ENCODE measurements at regions not wholly inside any gene's neighbourhood (a gene's known extent, or its start where the extent isn't known, plus 50 kb on each side); places are given as distances from the start of the nearest gene placed in this dataset.

DNA sequence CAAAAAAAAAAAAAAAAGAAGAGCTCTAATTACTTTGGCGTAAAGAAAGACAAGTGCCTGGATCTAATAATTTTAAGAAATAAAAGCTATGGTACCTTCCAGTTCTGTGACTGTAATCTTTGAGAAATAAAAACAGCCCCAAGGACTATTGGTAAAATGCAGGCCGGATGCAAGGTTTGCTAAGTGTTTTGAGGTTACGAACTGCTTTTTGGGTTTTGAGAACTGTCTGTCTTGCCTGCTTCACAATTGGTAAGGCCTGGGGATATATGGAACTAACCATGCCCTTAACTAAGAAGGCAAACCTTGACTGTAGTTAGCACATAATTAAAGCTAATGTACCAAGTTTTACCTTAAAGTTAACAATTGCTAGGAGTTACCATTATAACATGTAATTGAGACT, 388.4 kb upstream of the CBLB start:
- no peak overlapping the region for H3K4me3 Mint-ChIP-seq (ENCODE audit: unreplicated experiment)
- H3K9me3 Mint-ChIP-seq (ENCODE audit: low read depth): peaks cover 7% of the 10 kb centered on the region
- H3K27ac Mint-ChIP-seq (ENCODE audit: unreplicated experiment): no peak overlapping the region
- peaks cover 2% of the 10 kb centered on the region for H3K36me3 Mint-ChIP-seq (ENCODE audit: low read depth)
- no peaks in the 10 kb centered on the region for H3K27me3 Mint-ChIP-seq (ENCODE audit: low read depth)
- peaks cover 4% of the 10 kb centered on the region for H3K4me1 Mint-ChIP-seq (ENCODE audit: low read depth)
- TF ChIP-seq, protein P1, sequence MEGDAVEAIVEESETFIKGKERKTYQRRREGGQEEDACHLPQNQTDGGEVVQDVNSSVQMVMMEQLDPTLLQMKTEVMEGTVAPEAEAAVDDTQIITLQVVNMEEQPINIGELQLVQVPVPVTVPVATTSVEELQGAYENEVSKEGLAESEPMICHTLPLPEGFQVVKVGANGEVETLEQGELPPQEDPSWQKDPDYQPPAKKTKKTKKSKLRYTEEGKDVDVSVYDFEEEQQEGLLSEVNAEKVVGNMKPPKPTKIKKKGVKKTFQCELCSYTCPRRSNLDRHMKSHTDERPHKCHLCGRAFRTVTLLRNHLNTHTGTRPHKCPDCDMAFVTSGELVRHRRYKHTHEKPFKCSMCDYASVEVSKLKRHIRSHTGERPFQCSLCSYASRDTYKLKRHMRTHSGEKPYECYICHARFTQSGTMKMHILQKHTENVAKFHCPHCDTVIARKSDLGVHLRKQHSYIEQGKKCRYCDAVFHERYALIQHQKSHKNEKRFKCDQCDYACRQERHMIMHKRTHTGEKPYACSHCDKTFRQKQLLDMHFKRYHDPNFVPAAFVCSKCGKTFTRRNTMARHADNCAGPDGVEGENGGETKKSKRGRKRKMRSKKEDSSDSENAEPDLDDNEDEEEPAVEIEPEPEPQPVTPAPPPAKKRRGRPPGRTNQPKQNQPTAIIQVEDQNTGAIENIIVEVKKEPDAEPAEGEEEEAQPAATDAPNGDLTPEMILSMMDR (IDR thresholded peaks at IDR 0.05): no peak
- DNase-seq (ENCODE audit: low spot score): no peak

DNA sequence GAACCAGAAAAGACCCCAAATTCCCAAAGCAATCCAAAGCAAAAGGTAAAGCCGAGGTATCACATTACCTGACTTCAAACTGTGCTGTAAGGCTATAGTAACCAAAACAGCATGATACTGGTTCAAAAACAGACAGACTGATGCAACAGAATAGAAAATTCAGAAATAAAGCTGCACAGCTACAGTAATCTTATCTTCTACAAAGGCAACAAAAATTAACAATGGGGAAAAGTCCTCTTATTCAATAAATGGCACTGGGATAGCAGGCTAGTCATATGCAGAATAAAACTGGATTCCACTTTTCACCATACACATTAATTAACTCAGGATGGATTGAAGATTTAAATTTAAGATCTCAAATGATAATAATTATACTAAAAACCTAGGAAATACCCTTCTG, 392.6 kb upstream of the CBLB start:
- no peaks in the 10 kb centered on the region for H3K36me3 Mint-ChIP-seq (ENCODE audit: low read depth)
- TF ChIP-seq, protein P1 (IDR thresholded peaks at IDR 0.05): no peak

DNA sequence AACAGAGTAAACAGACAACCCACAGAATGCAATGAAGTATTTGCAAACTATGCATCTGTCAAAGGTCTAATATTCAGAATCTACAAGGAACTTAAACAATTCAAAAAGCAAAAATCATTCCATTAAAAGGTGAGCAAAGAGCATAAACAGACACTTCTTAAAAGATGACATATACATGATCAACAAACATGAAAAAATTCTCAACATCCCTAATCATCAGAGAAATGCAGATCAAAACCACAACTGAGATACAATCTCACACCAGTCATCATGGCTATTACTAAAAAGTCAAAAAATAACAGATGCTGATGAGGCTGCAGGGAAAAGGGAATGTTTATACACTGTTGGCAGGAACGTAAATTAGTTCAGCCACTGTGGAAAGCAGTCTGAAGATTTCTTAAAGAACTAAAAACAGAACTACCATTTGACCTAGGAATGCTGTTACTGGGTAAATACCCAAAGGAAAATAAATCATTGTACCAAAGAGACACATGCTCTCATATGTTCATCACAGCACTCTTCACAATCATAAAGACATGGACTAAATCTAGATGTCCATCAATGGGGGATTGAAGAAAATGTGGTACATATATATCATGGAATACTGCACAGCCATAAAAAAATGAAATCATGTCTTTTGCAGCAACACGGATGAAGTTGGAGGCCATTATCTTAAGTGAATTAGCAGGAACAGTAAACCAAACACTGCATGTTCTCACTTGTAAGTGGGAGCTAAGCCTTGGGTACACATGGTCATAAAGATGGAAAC, 393.3 kb upstream of the CBLB start:
- Mint-ChIP-seq H3K27ac (ENCODE audit: unreplicated experiment) (no peak overlapping the region), H3K4me1 (ENCODE audit: low read depth) (peaks cover 11% of the 10 kb centered on the region), H3K27me3 (ENCODE audit: low read depth) (no peaks in the 10 kb centered on the region), H3K36me3 (ENCODE audit: low read depth) (no peaks in the 10 kb centered on the region), H3K9me3 (ENCODE audit: low read depth) (no peaks in the 10 kb centered on the region), H3K4me3 (ENCODE audit: unreplicated experiment) (no peak overlapping the region)
- TF ChIP-seq, protein P1 (IDR thresholded peaks at IDR 0.05): no peak
- DNase-seq (ENCODE audit: low spot score): no peak

More for the DNA sequence above, 392.6 kb upstream of the CBLB start:
- Mint-ChIP-seq H3K4me3 (ENCODE audit: unreplicated experiment) (no peak overlapping the region), H3K27me3 (ENCODE audit: low read depth) (no peaks in the 10 kb centered on the region), H3K4me1 (ENCODE audit: low read depth) (peaks cover 11% of the 10 kb centered on the region), H3K27ac (ENCODE audit: unreplicated experiment) (no peak overlapping the region), H3K9me3 (ENCODE audit: low read depth) (no peaks in the 10 kb centered on the region)
- DNase-seq (ENCODE audit: low spot score): no peak

DNA sequence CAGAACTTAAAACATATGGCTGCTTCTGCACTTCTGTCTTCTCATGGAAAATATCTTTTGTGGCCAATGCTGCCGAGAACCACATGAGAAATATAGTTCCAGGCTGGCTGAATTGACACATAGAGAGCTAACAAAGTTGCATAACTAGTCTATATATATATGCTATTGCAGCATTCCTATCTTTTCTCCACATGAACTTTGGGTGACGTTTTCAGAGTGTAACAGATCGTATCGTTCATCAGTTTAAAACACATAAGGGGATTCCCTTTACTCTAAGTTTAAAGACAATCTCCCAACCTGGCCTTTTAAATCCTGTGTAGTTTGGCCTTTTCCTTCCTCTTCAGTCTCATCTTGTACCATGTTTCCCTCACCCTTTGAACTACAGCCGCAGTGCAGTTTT, 394.2 kb upstream of the CBLB start:
- Mint-ChIP-seq H3K27me3 (ENCODE audit: low read depth) (no peaks in the 10 kb centered on the region), H3K9me3 (ENCODE audit: low read depth) (no peaks in the 10 kb centered on the region), H3K36me3 (ENCODE audit: low read depth) (no peaks in the 10 kb centered on the region), H3K4me1 (ENCODE audit: low read depth) (peaks cover 11% of the 10 kb centered on the region), H3K4me3 (ENCODE audit: unreplicated experiment) (no peak overlapping the region), H3K27ac (ENCODE audit: unreplicated experiment) (no peak overlapping the region)
- no peak for DNase-seq (ENCODE audit: low spot score)
- TF ChIP-seq, protein P1 (IDR thresholded peaks at IDR 0.05): no peak

DNA sequence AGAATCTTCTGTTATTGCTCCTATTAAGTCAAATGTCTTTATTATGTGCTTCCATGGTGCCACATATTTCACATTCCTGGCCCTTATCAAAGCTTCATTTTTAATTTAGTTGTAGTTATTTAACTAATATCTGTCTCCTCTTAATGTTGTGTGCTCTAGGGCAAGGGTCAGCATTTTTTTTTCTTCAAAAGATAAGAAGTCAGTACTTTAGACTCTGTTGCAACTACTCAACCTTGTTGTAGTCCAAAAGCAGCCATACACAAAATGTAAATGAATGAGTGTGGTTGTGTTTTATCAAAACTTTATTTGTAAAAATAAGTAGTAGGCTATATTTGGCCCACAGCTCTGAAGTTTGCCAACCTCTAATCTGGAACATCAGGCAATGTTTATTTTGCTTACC, 394.7 kb upstream of the CBLB start:
- Mint-ChIP-seq H3K4me1 (ENCODE audit: low read depth) (peaks cover 11% of the 10 kb centered on the region), H3K27ac (ENCODE audit: unreplicated experiment) (no peak overlapping the region), H3K27me3 (ENCODE audit: low read depth) (no peaks in the 10 kb centered on the region), H3K36me3 (ENCODE audit: low read depth) (peaks cover under 1% of the 10 kb centered on the region), H3K9me3 (ENCODE audit: low read depth) (no peaks in the 10 kb centered on the region), H3K4me3 (ENCODE audit: unreplicated experiment) (no peak overlapping the region)
- TF ChIP-seq, protein P1 (IDR thresholded peaks at IDR 0.05): no peak
- DNase-seq (ENCODE audit: low spot score): no peak

Measured in chondrocyte (in vitro differentiated cells).